KMS-11 (cell line): ENCODE measurements at regions not wholly inside any gene's neighbourhood (a gene's known extent, or its start where the extent isn't known, plus 50 kb on each side); places are given as distances from the start of the nearest gene placed in this dataset.

Source experiments
- H2AFZ ChIP-seq: fragments of 200-600 bp; sonication (generic); 2 replicates; pipeline ENCODE4 v1.6.1; 2016; ENCODE audit warnings: antibody characterized with exemption, mixed run types, low read depth
- H3K27ac ChIP-seq: fragments of 200-600 bp; sonication (generic); 2 replicates; pipeline ENCODE4 v1.6.1; 2016; ENCODE audit warnings: mild to moderate bottlenecking, mixed run types
- H3K27me3 ChIP-seq: fragments of 200-600 bp; sonication (generic); 2 replicates; pipeline ENCODE4 v1.6.1; 2017; ENCODE audit warnings: mild to moderate bottlenecking, low read depth, mixed run types, moderate library complexity; ENCODE audit not compliant: insufficient read depth
- H3K36me3 ChIP-seq: fragments of 200-600 bp; sonication (generic); 2 replicates; pipeline ENCODE4 v1.6.1; 2017; ENCODE audit warnings: mild to moderate bottlenecking, mixed run types; ENCODE audit not compliant: insufficient read depth
- H3K4me1 ChIP-seq: fragments of 200-600 bp; sonication (generic); 2 replicates; pipeline ENCODE4 v1.6.1; 2016; ENCODE audit warnings: mild to moderate bottlenecking, low read depth, mixed run types; ENCODE audit not compliant: poor library complexity, severe bottlenecking
- H3K4me2 ChIP-seq: fragments of 200-600 bp; sonication (generic); 2 replicates; pipeline ENCODE4 v1.7.0; 2016; ENCODE audit warnings: mild to moderate bottlenecking, mixed run types
- H3K4me3 ChIP-seq: fragments of 200-600 bp; sonication (generic); IDR thresholded peaks from 2 replicates; pipeline ENCODE4 v1.6.1; 2017; ENCODE audit warnings: low read depth, low read length, mixed read lengths; ENCODE audit not compliant: insufficient read depth
- H3K79me2 ChIP-seq: fragments of 200-600 bp; sonication (generic); 2 replicates; pipeline ENCODE4 v1.6.1; 2016; ENCODE audit warnings: low read depth, mixed run types; ENCODE audit not compliant: insufficient read depth
- H3K9ac ChIP-seq: fragments of 200-600 bp; sonication (generic); 2 replicates; pipeline ENCODE4 v1.6.1; 2016; ENCODE audit warnings: mild to moderate bottlenecking, mixed run types
- H4K20me1 ChIP-seq: fragments of 200-600 bp; sonication (generic); 2 replicates; pipeline ENCODE4 v1.6.1; 2016; ENCODE audit warnings: mild to moderate bottlenecking, mixed run types; ENCODE audit not compliant: insufficient read depth
- CTCF ChIP-seq: fragments of 200-600 bp; sonication (generic); conservative IDR thresholded peaks from 2 replicates; pipeline ENCODE4 v1.6.1; 2017; ENCODE audit warnings: low read depth, mild to moderate bottlenecking, antibody characterized with exemption, low read length, moderate library complexity, mixed read lengths

DNA sequence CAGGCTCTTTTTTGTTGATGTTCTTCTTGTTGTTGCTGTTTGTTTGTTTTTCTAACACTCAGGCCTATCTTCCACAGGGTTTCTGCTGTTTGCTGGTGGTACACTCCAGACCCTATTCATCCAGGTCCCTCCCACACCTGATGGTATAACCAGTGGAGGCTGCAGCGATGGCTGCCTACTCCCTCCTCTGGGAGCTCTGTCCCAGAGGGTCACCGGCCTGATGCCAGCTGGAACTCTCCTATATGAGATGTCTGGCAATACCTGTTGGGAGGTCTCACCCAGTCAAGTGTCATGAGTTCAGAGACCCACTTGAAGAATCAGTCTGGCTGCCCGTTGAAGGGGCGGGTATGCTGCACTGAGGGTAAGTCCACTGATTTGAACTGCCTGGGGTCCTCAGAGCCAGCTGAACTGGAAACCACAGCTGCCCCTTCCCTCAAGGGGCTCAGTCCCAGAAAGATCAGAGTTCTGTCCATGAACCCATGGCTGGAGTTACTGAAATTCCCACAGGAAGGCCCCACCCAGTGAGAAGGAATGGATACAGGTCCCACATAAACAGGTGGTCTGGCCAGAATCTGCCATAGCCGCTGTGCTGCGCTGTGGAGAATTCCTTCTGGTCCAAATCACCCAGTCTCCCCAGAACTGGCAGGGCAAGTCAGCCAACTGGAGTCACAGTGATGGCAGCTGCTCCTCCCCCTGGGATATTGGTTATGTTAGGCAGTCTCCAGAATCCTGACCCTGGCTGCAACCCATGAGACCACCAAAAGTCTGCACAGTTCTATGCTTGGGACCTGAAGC lies 664.4 kb downstream of the FRK start:
- no peak overlapping the region for H3K9ac ChIP-seq
- H3K36me3 ChIP-seq: no peaks in the 10 kb centered on the region
- no peak overlapping the region for H3K4me2 ChIP-seq
- H2AFZ ChIP-seq: no peak overlapping the region
- no peaks in the 10 kb centered on the region for H3K4me1 ChIP-seq
- H3K27ac ChIP-seq: no peak overlapping the region
- H3K79me2 ChIP-seq: no peaks in the 10 kb centered on the region
- H3K4me3 ChIP-seq: no peak overlapping the region
- H3K27me3 ChIP-seq: no peaks in the 10 kb centered on the region
- TF ChIP-seq CTCF: no peak
- H4K20me1 ChIP-seq: no peaks in the 10 kb centered on the region

DNA sequence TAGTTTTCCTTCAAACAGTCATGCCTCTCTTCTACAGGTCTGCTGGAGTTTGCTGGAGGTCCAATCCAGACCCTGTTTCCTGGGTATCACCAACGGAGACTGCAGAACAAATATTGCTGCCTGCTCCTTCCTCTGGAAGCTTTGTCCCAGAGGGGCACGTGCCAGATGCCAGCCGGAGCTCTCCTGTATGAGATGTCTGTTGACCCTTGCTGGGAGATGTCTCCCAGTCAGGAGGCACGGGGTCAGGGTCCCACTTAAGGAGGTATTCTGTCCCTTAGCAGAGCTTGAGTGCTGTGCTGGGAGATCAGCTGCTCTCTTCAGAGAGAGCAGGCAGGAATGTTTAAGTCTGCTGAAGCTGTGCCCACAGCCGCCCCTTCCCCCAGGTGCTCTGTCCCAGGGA lies 666.9 kb downstream of the FRK start:
- no peak overlapping the region for H2AFZ ChIP-seq
- no peak overlapping the region for H3K9ac ChIP-seq
- H4K20me1 ChIP-seq: no peaks in the 10 kb centered on the region
- H3K4me2 ChIP-seq: no peak overlapping the region
- no peak for TF ChIP-seq CTCF
- H3K27ac ChIP-seq: no peak overlapping the region
- no peaks in the 10 kb centered on the region for H3K4me1 ChIP-seq
- no peaks in the 10 kb centered on the region for H3K36me3 ChIP-seq
- no peaks in the 10 kb centered on the region for H3K27me3 ChIP-seq
- no peaks in the 10 kb centered on the region for H3K79me2 ChIP-seq
- H3K4me3 ChIP-seq: no peak overlapping the region

GRCh38 chr6:115370202-115370601 lies 690.5 kb downstream of the FRK start:
- no peaks in the 10 kb centered on the region for H3K36me3 ChIP-seq
- no peaks in the 10 kb centered on the region for H4K20me1 ChIP-seq
- no peak overlapping the region for H2AFZ ChIP-seq
- H3K4me1 ChIP-seq: no peaks in the 10 kb centered on the region
- no peak overlapping the region for H3K9ac ChIP-seq
- no peak overlapping the region for H3K4me3 ChIP-seq
- TF ChIP-seq CTCF: no peak
- no peaks in the 10 kb centered on the region for H3K27me3 ChIP-seq
- H3K79me2 ChIP-seq: no peaks in the 10 kb centered on the region
- no peak overlapping the region for H3K27ac ChIP-seq
- H3K4me2 ChIP-seq: no peak overlapping the region

GRCh38 chr6:115365783-115366182 lies 694.9 kb downstream of the FRK start:
- no peaks in the 10 kb centered on the region for H3K27me3 ChIP-seq
- H3K27ac ChIP-seq: no peak overlapping the region
- H3K4me1 ChIP-seq: no peaks in the 10 kb centered on the region
- no peak overlapping the region for H3K4me2 ChIP-seq
- H3K79me2 ChIP-seq: no peaks in the 10 kb centered on the region
- H3K9ac ChIP-seq: no peak overlapping the region
- H2AFZ ChIP-seq: no peak overlapping the region
- TF ChIP-seq CTCF: no peak
- H3K4me3 ChIP-seq: no peak overlapping the region
- H4K20me1 ChIP-seq: no peaks in the 10 kb centered on the region
- no peaks in the 10 kb centered on the region for H3K36me3 ChIP-seq
